H9 (cell line): ENCODE measurements at regions not wholly inside any gene's neighbourhood (a gene's known extent, or its start where the extent isn't known, plus 50 kb on each side); places are given as distances from the start of the nearest gene placed in this dataset.

Experiments used
- DNase-seq: peaks from one replicate; pipeline ENCODE4 v3.0.0-alpha.2; 2017
- H2AFZ ChIP-seq: one replicate; pipeline ENCODE4 v1.6.1; 2013; ENCODE audit warnings: mild to moderate bottlenecking, low read length, control low read depth, moderate library complexity
- H2AK5ac ChIP-seq: 2 replicates; pipeline ENCODE4 v1.6.1; 2013; ENCODE audit warnings: low read length, control low read depth, mixed read lengths; ENCODE audit not compliant: insufficient read length
- H2BK120ac ChIP-seq: one replicate; pipeline ENCODE4 v1.6.1; 2013; ENCODE audit warnings: low read depth, mild to moderate bottlenecking, low read length, control low read depth, inconsistent platforms; ENCODE audit not compliant: poor library complexity, severe bottlenecking
- H2BK12ac ChIP-seq: 2 replicates; pipeline ENCODE4 v1.6.1; 2013; ENCODE audit warnings: low read length, control low read depth, mixed read lengths, low read depth; ENCODE audit not compliant: insufficient read length
- H2BK15ac ChIP-seq: 2 replicates; pipeline ENCODE4 v1.6.1; 2013; ENCODE audit warnings: low read depth, low read length, control low read depth
- H2BK20ac ChIP-seq: one replicate; pipeline ENCODE4 v1.6.1; 2013; ENCODE audit warnings: low read depth, mild to moderate bottlenecking, low read length, control low read depth, inconsistent platforms; ENCODE audit not compliant: poor library complexity, severe bottlenecking
- H2BK5ac ChIP-seq: 2 replicates; pipeline ENCODE4 v1.6.1; 2013; ENCODE audit warnings: low read length, control low read depth, mixed read lengths; ENCODE audit not compliant: insufficient read length
- H3K14ac ChIP-seq: 2 replicates; pipeline ENCODE4 v1.6.1; 2013; ENCODE audit warnings: low read length, control low read depth; ENCODE audit not compliant: insufficient read depth
- H3K18ac ChIP-seq: 2 replicates; pipeline ENCODE4 v1.6.1; 2013; ENCODE audit warnings: low read depth, mild to moderate bottlenecking, mixed read lengths, low read length, control low read depth; ENCODE audit not compliant: insufficient read length
- H3K23ac ChIP-seq: 2 replicates; pipeline ENCODE4 v1.6.1; 2013; ENCODE audit warnings: low read length, control low read depth, mixed read lengths, low read depth; ENCODE audit not compliant: insufficient read length
- H3K23me2 ChIP-seq: 2 replicates; pipeline ENCODE4 v1.6.1; 2013; ENCODE audit warnings: low read depth, mild to moderate bottlenecking, mixed read lengths, low read length, control low read depth; ENCODE audit not compliant: insufficient read length, poor library complexity, severe bottlenecking
- H3K27ac ChIP-seq: 2 replicates; pipeline ENCODE4 v1.5.1; 2013; ENCODE audit warnings: low read length, control low read depth, mixed read lengths, low read depth; ENCODE audit not compliant: insufficient read length
- H3K27me3 ChIP-seq: 2 replicates; pipeline ENCODE4 v1.6.1; 2013; ENCODE audit warnings: low read length, control low read depth, inconsistent platforms; ENCODE audit not compliant: insufficient read depth
- H3K4ac ChIP-seq: 2 replicates; pipeline ENCODE4 v1.6.1; 2013; ENCODE audit warnings: low read depth, mild to moderate bottlenecking, control low read depth, inconsistent platforms, low read length, moderate library complexity
- H3K4me1 ChIP-seq: 2 replicates; pipeline ENCODE4 v1.6.1; 2013; ENCODE audit warnings: low read length, control low read depth, inconsistent platforms; ENCODE audit not compliant: insufficient read depth
- H3K4me2 ChIP-seq: 2 replicates; pipeline ENCODE4 v1.6.1; 2013; ENCODE audit warnings: low read length, control low read depth, mixed read lengths; ENCODE audit not compliant: insufficient read length, insufficient read depth
- H3K56ac ChIP-seq: 2 replicates; pipeline ENCODE4 v1.6.1; 2013; ENCODE audit warnings: low read depth, mild to moderate bottlenecking, mixed read lengths, low read length, control low read depth; ENCODE audit not compliant: insufficient read length
- H3K79me1 ChIP-seq: 2 replicates; pipeline ENCODE4 v1.6.1; 2013; ENCODE audit warnings: low read depth, mild to moderate bottlenecking, moderate library complexity, low read length, control low read depth, inconsistent platforms; ENCODE audit not compliant: insufficient read depth, poor library complexity, severe bottlenecking
- H3K79me2 ChIP-seq: 2 replicates; pipeline ENCODE4 v1.6.1; 2013; ENCODE audit warnings: low read length, control low read depth, inconsistent platforms; ENCODE audit not compliant: insufficient read depth
- H3K9ac ChIP-seq: 2 replicates; pipeline ENCODE4 v1.6.1; 2013; ENCODE audit warnings: low read length, control low read depth, mixed read lengths; ENCODE audit not compliant: insufficient read length; ENCODE audit errors: extremely low read depth
- H3K9me3 ChIP-seq: one replicate; pipeline ENCODE4 v1.6.1; 2013; ENCODE audit warnings: low read depth, low read length, inconsistent platforms; ENCODE audit not compliant: control insufficient read depth
- H3T11ph ChIP-seq: one replicate; pipeline ENCODE4 v1.6.1; 2013; ENCODE audit warnings: mild to moderate bottlenecking, low read length, control low read depth, inconsistent platforms
- H4K20me1 ChIP-seq: one replicate; pipeline ENCODE4 v1.6.1; 2013; ENCODE audit not compliant: control insufficient read depth, insufficient read length, insufficient read depth
- H4K5ac ChIP-seq: 2 replicates; pipeline ENCODE4 v1.6.1; 2013; ENCODE audit warnings: low read depth, mild to moderate bottlenecking, mixed read lengths, low read length, control low read depth; ENCODE audit not compliant: insufficient read length
- H4K8ac ChIP-seq: replicated peaks from 2 replicates; pipeline ENCODE4 v1.6.1; 2013; ENCODE audit warnings: low read length, control low read depth, mixed read lengths, low read depth; ENCODE audit not compliant: insufficient read length
- H4K91ac ChIP-seq: 2 replicates; pipeline ENCODE4 v1.6.1; 2013; ENCODE audit warnings: low read depth, mild to moderate bottlenecking, moderate library complexity, mixed read lengths, low read length, control low read depth; ENCODE audit not compliant: insufficient read length
- H3K27ac Mint-ChIP-seq, 3 experiments: 2 replicates in 2 of 3; 3 replicates in 1 of 3; pipeline ENCODE4 v1.8.0; 2020 to 2021; ENCODE audit warnings: mixed read lengths in 3 of 3, mild to moderate bottlenecking in 1 of 3, moderate library complexity in 1 of 3
- H3K27me3 Mint-ChIP-seq: 2 replicates; pipeline ENCODE4 v1.8.0; 2021; ENCODE audit warnings: low read depth, mild to moderate bottlenecking, moderate library complexity, mixed read lengths
- H3K36me3 Mint-ChIP-seq, 3 experiments: 2 replicates in 2 of 3; 3 replicates in 1 of 3; pipeline ENCODE4 v1.8.0; 2020 to 2021; ENCODE audit warnings: low read depth in 3 of 3, mixed read lengths in 3 of 3; ENCODE audit not compliant: insufficient read depth in 1 of 3
- H3K4me1 Mint-ChIP-seq, 2 experiments: 2 replicates each; pipeline ENCODE4 v1.8.0; 2020; ENCODE audit warnings: mixed read lengths in 2 of 2
- H3K4me3 Mint-ChIP-seq, 2 experiments: 2 replicates in 1 of 2; 3 replicates in 1 of 2; pipeline ENCODE4 v1.8.0; 2020 to 2021; ENCODE audit warnings: mild to moderate bottlenecking in 2 of 2, mixed read lengths in 2 of 2, moderate library complexity in 1 of 2
- H3K9me3 Mint-ChIP-seq, 2 experiments: 2 replicates in 1 of 2; 3 replicates in 1 of 2; pipeline ENCODE4 v1.8.0; 2020; ENCODE audit warnings: mild to moderate bottlenecking in 2 of 2, mixed read lengths in 2 of 2, moderate library complexity in 1 of 2
- whole genome bisulfite sequencing: extraction: QIAGEN DNeasy Blood & Tissue Kit; methylation state at CpG from one replicate; pipeline ENCODE4 v1.1.7; 2013; ENCODE audit warnings: missing lambda C conversion rate, low lambda C conversion rate, mixed read lengths; ENCODE audit not compliant: insufficient read length; ENCODE audit errors: extremely low coverage; 5-methylcytosine and 5-hydroxymethylcytosine counted together
- TF ChIP-seq, protein P1 (sequence below): fragments of 200-600 bp; sonication (generic); conservative IDR thresholded peaks from 3 replicates; pipeline ENCODE4 v1.8.0; 2021; ENCODE audit warnings: antibody characterized with exemption, mild to moderate bottlenecking

DNA sequence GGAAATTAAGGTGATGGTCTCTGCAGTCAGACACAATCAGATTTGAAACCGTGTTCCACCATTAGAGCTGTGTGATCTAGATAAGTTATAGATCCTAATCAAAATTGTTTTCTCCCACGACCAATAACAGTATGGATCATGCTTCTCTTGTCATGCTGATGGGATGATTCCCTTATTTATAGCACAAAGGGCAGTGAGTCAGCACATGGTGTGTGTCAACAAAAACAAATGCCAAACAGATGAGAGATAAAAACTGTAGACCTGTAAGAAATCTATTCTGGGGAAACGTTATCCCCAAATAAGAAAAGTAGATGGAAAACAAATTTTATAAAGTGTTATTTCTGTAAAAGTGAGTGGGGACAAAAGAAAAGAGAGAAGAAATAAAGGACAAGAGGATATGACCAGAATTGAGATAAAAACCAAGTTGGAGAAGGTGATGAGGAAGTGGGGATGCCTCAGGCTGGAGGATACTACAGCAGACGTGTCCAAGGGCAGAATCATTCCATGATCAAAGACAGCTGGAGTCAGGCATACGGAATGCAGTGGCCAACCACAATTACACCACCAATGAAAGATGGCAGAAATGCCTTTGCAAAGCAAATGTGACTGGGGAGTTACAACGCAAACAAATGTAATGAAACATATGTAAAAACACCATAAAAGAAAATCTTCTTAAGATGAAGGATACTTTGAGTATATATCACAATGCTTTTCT lies 377.8 kb upstream of the PRKX start:
- H3T11ph ChIP-seq: no peak overlapping the region
- Mint-ChIP-seq H3K36me3 (no peaks in the 10 kb centered on the region), H3K9me3 (no peaks in the 10 kb centered on the region), H3K4me3 (no peak overlapping the region), H3K4me1 (peaks cover 6 to 8% of the 10 kb centered on the region in 2 experiments), H3K27ac (peak overlapping the region in 2 of 3 experiments; percentile 76 to 88; a peak in 4 of 7 replicates), H3K27me3 (no peaks in the 10 kb centered on the region)
- no peak overlapping the region for H3K4me2 ChIP-seq
- H3K14ac ChIP-seq: no peak overlapping the region; the same call in 1 of the 2 replicates
- no peak overlapping the region for H2BK12ac ChIP-seq
- no peak overlapping the region for H2BK20ac ChIP-seq
- no peak overlapping the region for H4K8ac ChIP-seq
- no peak overlapping the region for H3K4ac ChIP-seq
- no peaks in the 10 kb centered on the region for H3K79me1 ChIP-seq
- no peaks in the 10 kb centered on the region for H3K23me2 ChIP-seq
- peaks cover 2% of the 10 kb centered on the region; the same call in 1 of the 2 replicates for H3K4me1 ChIP-seq
- TF ChIP-seq, protein P1, sequence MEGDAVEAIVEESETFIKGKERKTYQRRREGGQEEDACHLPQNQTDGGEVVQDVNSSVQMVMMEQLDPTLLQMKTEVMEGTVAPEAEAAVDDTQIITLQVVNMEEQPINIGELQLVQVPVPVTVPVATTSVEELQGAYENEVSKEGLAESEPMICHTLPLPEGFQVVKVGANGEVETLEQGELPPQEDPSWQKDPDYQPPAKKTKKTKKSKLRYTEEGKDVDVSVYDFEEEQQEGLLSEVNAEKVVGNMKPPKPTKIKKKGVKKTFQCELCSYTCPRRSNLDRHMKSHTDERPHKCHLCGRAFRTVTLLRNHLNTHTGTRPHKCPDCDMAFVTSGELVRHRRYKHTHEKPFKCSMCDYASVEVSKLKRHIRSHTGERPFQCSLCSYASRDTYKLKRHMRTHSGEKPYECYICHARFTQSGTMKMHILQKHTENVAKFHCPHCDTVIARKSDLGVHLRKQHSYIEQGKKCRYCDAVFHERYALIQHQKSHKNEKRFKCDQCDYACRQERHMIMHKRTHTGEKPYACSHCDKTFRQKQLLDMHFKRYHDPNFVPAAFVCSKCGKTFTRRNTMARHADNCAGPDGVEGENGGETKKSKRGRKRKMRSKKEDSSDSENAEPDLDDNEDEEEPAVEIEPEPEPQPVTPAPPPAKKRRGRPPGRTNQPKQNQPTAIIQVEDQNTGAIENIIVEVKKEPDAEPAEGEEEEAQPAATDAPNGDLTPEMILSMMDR: no peak
- H2AK5ac ChIP-seq: no peak overlapping the region
- no CpG with 5 or more reads among the region's 6 CpGs for WGBS
- no peak overlapping the region for H2BK15ac ChIP-seq
- DNase-seq: no peak
- no peak overlapping the region for H3K23ac ChIP-seq
- H3K27ac ChIP-seq: no peak overlapping the region
- H4K5ac ChIP-seq: no peak overlapping the region
- H3K9me3 ChIP-seq: no peaks in the 10 kb centered on the region
- no peak overlapping the region for H4K91ac ChIP-seq
- no peak overlapping the region for H2BK5ac ChIP-seq
- no peaks in the 10 kb centered on the region for H4K20me1 ChIP-seq
- H3K56ac ChIP-seq: no peak overlapping the region
- no peak overlapping the region for H2AFZ ChIP-seq
- no peak overlapping the region for H2BK120ac ChIP-seq
- H3K18ac ChIP-seq: no peak overlapping the region
- no peaks in the 10 kb centered on the region for H3K27me3 ChIP-seq
- no peaks in the 10 kb centered on the region for H3K79me2 ChIP-seq
- no peak overlapping the region for H3K9ac ChIP-seq
